ENCODE measurements at regions not wholly inside any gene's neighbourhood (a gene's known extent, or its start where the extent isn't known, plus 50 kb on each side); places are given as distances from the start of the nearest gene placed in this dataset.

- no peak for DNase-seq (ENCODE audit: low spot score)
These were observed 556.0 kb downstream of the BNC2 start for GRCh38 chr9:16314476-16314875.

GRCh38 chr9:16315720-16316119, 554.8 kb downstream of the BNC2 start:
- no peak for DNase-seq (ENCODE audit: low spot score)

- DNase-seq (ENCODE audit: low spot score), result no peak
These were observed 554.0 kb downstream of the BNC2 start for GRCh38 chr9:16316456-16316855.

- DNase-seq (ENCODE audit: low spot score), result no peak
These were observed 553.3 kb downstream of the BNC2 start for GRCh38 chr9:16316911-16317817.

- DNase-seq (ENCODE audit: low spot score), result no peak
These were observed 551.9 kb downstream of the BNC2 start for GRCh38 chr9:16318516-16319060.

GRCh38 chr9:16319646-16320045, 550.8 kb downstream of the BNC2 start:
- no peak for DNase-seq (ENCODE audit: low spot score)

GRCh38 chr9:16320338-16320902, 550.0 kb downstream of the BNC2 start:
- no peak for DNase-seq (ENCODE audit: low spot score)

- no peak for DNase-seq (ENCODE audit: low spot score)
These were observed 548.9 kb downstream of the BNC2 start for GRCh38 chr9:16321461-16322119.

GRCh38 chr9:16322849-16323248, 547.6 kb downstream of the BNC2 start:
- DNase-seq (ENCODE audit: low spot score), result no peak

- no peak for DNase-seq (ENCODE audit: low spot score)
These were observed 544.5 kb downstream of the BNC2 start for GRCh38 chr9:16325966-16326365.

GRCh38 chr9:16328349-16328748, 542.1 kb downstream of the BNC2 start:
- no peak for DNase-seq (ENCODE audit: low spot score)

GRCh38 chr9:16329671-16330113, 540.8 kb downstream of the BNC2 start:
- DNase-seq (ENCODE audit: low spot score), result no peak

GRCh38 chr9:16331031-16331430, 539.4 kb downstream of the BNC2 start:
- no peak for DNase-seq (ENCODE audit: low spot score)

GRCh38 chr9:16331527-16331926, 538.9 kb downstream of the BNC2 start:
- no peak for DNase-seq (ENCODE audit: low spot score)

GRCh38 chr9:16333691-16334090, 536.8 kb downstream of the BNC2 start:
- no peak for DNase-seq (ENCODE audit: low spot score)

- no peak for DNase-seq (ENCODE audit: low spot score)
These were observed 534.5 kb downstream of the BNC2 start for GRCh38 chr9:16335788-16336580.

GRCh38 chr9:16336833-16337232, 533.6 kb downstream of the BNC2 start:
- DNase-seq (ENCODE audit: low spot score), result no peak

GRCh38 chr9:16337322-16338029, 533.0 kb downstream of the BNC2 start:
- no peak for DNase-seq (ENCODE audit: low spot score)

GRCh38 chr9:16341177-16341576, 529.3 kb downstream of the BNC2 start:
- no peak for DNase-seq (ENCODE audit: low spot score)

- no peak for DNase-seq (ENCODE audit: low spot score)
These were observed 528.0 kb downstream of the BNC2 start for GRCh38 chr9:16342246-16343020.
